Naive thymus-derived CD4-positive, alpha-beta T cell (primary cell): ENCODE measurements at regions not wholly inside any gene's neighbourhood (a gene's known extent, or its start where the extent isn't known, plus 50 kb on each side); places are given as distances from the start of the nearest gene placed in this dataset. TPM values are rescaled to one million over a fixed set of nuclear protein-coding genes. Genes with fewer than 3 reads are reported as not detected.

Experiments used
- ATAC-seq: fragments of 150-1000 bp; cut with Tn5 transposase; 2 replicates; pipeline ENCODE4 v1.10.0; 2021; ENCODE audit warnings: mild to moderate bottlenecking, moderate library complexity
- CTCF ChIA-PET: fragments of 350-600 bp; sonication (Branson Sonifier 250); formaldehyde crosslinking; loops from one replicate; lab custom pipeline; 2021; ENCODE audit warnings: antibody characterized with exemption; lab: Charles Lee
- POLR2A ChIA-PET: fragments of 350-600 bp; sonication (Branson Sonifier 250); formaldehyde crosslinking; loops from one replicate; lab custom pipeline; 2021; ENCODE audit warnings: antibody characterized with exemption, inconsistent platforms; lab: Charles Lee
- DNase-seq, 9 donors: peaks; one replicate each; pipeline versions ENCODE4 v3.0.0 to v3.0.0-alpha.2; 2020 to 2022; ENCODE audit warnings: mixed read lengths in 1 of 9
- H3K27ac ChIP-seq: one replicate; pipeline ENCODE4 v1.7.0; 2013; ENCODE audit warnings: mild to moderate bottlenecking, low read depth, low read length, moderate library complexity
- H3K27me3 ChIP-seq, 2 donors: one replicate each; pipeline ENCODE4 v1.7.0; 2013; ENCODE audit warnings: low read length in 2 of 2, mild to moderate bottlenecking in 2 of 2, moderate library complexity in 2 of 2; ENCODE audit not compliant: control insufficient read depth in 2 of 2, insufficient read depth in 2 of 2
- H3K36me3 ChIP-seq, 3 experiments: 1 replicate in 2 of 3; 2 replicates in 1 of 3; pipeline ENCODE4 v1.7.0; 2013; ENCODE audit warnings: low read length in 3 of 3, mild to moderate bottlenecking in 3 of 3, moderate library complexity in 1 of 3; ENCODE audit not compliant: insufficient read depth in 3 of 3, control insufficient read depth in 2 of 3
- H3K4me1 ChIP-seq, 2 donors: one replicate each; pipeline ENCODE4 v1.7.0; 2013; ENCODE audit warnings: low read length in 2 of 2, mild to moderate bottlenecking in 2 of 2, moderate library complexity in 1 of 2; ENCODE audit not compliant: control insufficient read depth in 2 of 2, insufficient read depth in 2 of 2
- H3K4me3 ChIP-seq: 2 replicates; pipeline ENCODE4 v1.7.0; 2013; ENCODE audit warnings: mild to moderate bottlenecking, low read length
- H3K9me3 ChIP-seq, 3 experiments: 1 replicate in 2 of 3; 2 replicates in 1 of 3; pipeline ENCODE4 v1.7.0; 2013; ENCODE audit warnings: low read length in 3 of 3; ENCODE audit not compliant: control insufficient read depth in 2 of 3
- H3K27ac Mint-ChIP-seq, 9 donors: one replicate each; pipeline ENCODE4 v1.8.0; 2020 to 2022; ENCODE audit warnings: mixed read lengths in 9 of 9, mild to moderate bottlenecking in 8 of 9, moderate library complexity in 5 of 9, inconsistent platforms in 2 of 9
- H3K27me3 Mint-ChIP-seq, 5 donors: one replicate each; pipeline ENCODE4 v1.8.0; 2021 to 2022; ENCODE audit warnings: mixed read lengths in 5 of 5, mild to moderate bottlenecking in 1 of 5
- H3K36me3 Mint-ChIP-seq, 5 donors: one replicate each; pipeline ENCODE4 v1.8.0; 2020 to 2022; ENCODE audit warnings: mixed read lengths in 5 of 5, mild to moderate bottlenecking in 3 of 5, inconsistent platforms in 1 of 5
- H3K4me1 Mint-ChIP-seq, 7 donors: one replicate each; pipeline ENCODE4 v1.8.0; 2020 to 2022; ENCODE audit warnings: mixed read lengths in 7 of 7, mild to moderate bottlenecking in 3 of 7, inconsistent platforms in 1 of 7
- H3K4me3 Mint-ChIP-seq, 10 donors: one replicate each; pipeline ENCODE4 v1.8.0; 2020 to 2022; ENCODE audit warnings: mild to moderate bottlenecking in 10 of 10, mixed read lengths in 10 of 10, moderate library complexity in 6 of 10, inconsistent platforms in 2 of 10
- H3K9me3 Mint-ChIP-seq, 11 donors: one replicate each; pipeline ENCODE4 v1.8.0; 2020 to 2022; ENCODE audit warnings: mixed read lengths in 11 of 11, mild to moderate bottlenecking in 4 of 11, inconsistent platforms in 1 of 11, moderate library complexity in 1 of 11
- intact Hi-C, 2 donors: fragments of 100-400 bp; cut with micrococcal nuclease; formaldehyde crosslinking; loops; one replicate each; pipeline ENCODE4 v1.15.1; 2023
- microRNA-seq: library from miRNA; unstranded; fragments of <30 nt; microRNA quantifications from one replicate; pipeline ENCODE4 v1.2.0, GENCODE V29; 2022; ENCODE audit warnings: borderline microRNAs expressed

DNA sequence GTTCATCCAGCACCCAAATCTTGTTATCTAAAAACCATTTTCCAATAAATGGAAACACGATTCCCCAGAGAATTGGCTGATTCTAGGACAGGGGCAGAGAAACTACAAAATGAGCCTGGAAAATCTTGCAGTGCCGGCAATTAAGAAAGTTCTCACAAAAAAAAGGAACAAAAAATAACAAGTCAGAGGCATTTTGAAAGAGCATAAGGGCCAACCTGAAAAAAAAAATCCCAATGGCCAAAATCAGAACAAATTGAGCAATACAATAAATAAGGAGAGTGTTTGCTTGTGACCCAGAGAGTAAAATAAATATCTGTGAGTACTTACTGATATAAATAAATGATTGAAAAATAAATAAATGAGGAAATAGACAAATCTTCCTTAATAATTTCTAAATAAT, 55.1 kb upstream of the S1PR3 start:
- Histone ChIP-seq H3K9me3 (no peaks in the 10 kb centered on the region), H3K36me3 (no peaks in the 10 kb centered on the region), H3K27ac (no peak overlapping the region), H3K27me3 (no peaks in the 10 kb centered on the region), H3K4me3 (no peak overlapping the region), H3K4me1 (no peaks in the 10 kb centered on the region)
- ATAC-seq (no peak), DNase-seq (no peak)
- intact Hi-C loops = no loop called here
- H3K27me3 Mint-ChIP-seq = peaks cover 0 to 31% (median 19%) of the 10 kb centered on the region in 5 donors
- POLR2A ChIA-PET = no interaction called here
- CTCF ChIA-PET = interaction anchor here (0.9 kb wide), 1 partner anchor 16 kb away, joined by 3 read pairs; no protein-coding TSS in a partner anchor
- H3K27ac Mint-ChIP-seq = no peak overlapping the region
- peaks cover 0 to 4% (median 0%) of the 10 kb centered on the region in 7 donors for H3K4me1 Mint-ChIP-seq
- peaks cover 0 to 15% (median 3%) of the 10 kb centered on the region in 11 donors for H3K9me3 Mint-ChIP-seq
- H3K4me3 Mint-ChIP-seq = no peak overlapping the region
- no peaks in the 10 kb centered on the region for H3K36me3 Mint-ChIP-seq

- Mint-ChIP-seq H3K4me1 (peaks cover 0 to 4% (median 0%) of the 10 kb centered on the region in 7 donors), H3K27me3 (peaks cover 0 to 31% (median 19%) of the 10 kb centered on the region in 5 donors), H3K27ac (no peak overlapping the region), H3K36me3 (no peaks in the 10 kb centered on the region), H3K4me3 (no peak overlapping the region), H3K9me3 (peaks cover 0 to 15% (median 3%) of the 10 kb centered on the region in 11 donors)
- ChIA-PET CTCF (interaction anchor here (0.9 kb wide), 1 partner anchor 16 kb away, joined by 3 read pairs; no protein-coding TSS in a partner anchor), POLR2A (no interaction called here)
- H3K36me3 ChIP-seq = no peaks in the 10 kb centered on the region
- no peaks in the 10 kb centered on the region for H3K9me3 ChIP-seq
- no peaks in the 10 kb centered on the region for H3K27me3 ChIP-seq
- no peak overlapping the region for H3K27ac ChIP-seq
- no peak overlapping the region for H3K4me3 ChIP-seq
- H3K4me1 ChIP-seq = no peaks in the 10 kb centered on the region
- DNase-seq = no peak
- ATAC-seq = peak; percentile 62
- intact Hi-C loops = no loop called here
Measured at GRCh38 chr9:88936668-88937067, 54.6 kb upstream of the S1PR3 start.

DNA sequence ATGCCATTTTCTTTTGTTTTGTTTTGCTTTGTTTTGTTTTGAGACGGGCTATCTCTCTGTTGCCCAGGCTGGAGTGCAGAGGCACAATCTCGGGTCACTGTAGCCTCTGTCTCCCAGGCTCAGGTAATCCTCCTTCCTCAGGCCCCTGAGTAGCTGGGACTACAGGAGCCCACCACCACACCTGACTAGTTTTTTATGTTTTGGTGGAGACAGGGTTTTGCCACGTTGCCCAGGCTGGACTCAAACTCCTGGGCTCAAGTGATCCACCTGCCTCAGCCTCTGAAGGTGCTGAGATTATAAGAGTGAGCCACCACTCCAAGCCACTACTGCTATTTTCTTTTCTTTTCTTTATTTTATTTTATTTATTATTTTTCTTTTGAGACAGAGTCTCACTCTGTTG, 54.0 kb upstream of the S1PR3 start:
- H3K4me1 ChIP-seq = no peaks in the 10 kb centered on the region
- POLR2A ChIA-PET = no interaction called here

DNA sequence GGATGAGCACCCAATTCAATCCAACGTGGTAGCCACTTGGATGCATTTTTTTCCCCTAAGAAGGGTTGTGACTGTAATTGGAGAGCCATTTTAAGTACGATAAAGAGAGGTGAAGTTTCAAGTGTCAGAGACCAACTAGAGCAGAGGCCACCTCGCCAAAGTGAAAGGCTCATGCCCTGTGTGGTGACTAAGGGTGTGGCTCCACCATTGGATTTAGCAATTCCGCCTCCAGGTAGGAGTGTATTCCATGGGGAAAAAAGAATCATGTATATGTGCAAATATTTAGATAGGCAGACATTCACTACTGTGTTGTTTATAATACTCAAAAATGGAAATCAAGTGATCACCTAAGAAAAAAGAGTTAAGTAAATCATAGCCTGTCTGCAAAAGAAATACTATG, 53.1 kb upstream of the S1PR3 start:
- peaks cover 0 to 24% (median 14%) of the 10 kb centered on the region in 5 donors for H3K27me3 Mint-ChIP-seq
- no peaks in the 10 kb centered on the region for H3K36me3 ChIP-seq
- H3K4me3 ChIP-seq = no peak overlapping the region
- ATAC-seq = no peak
- no peaks in the 10 kb centered on the region for H3K27me3 ChIP-seq
- no peaks in the 10 kb centered on the region for H3K4me1 ChIP-seq
- intact Hi-C loops = no loop called here
- peaks cover 0 to 4% (median 0%) of the 10 kb centered on the region in 7 donors for H3K4me1 Mint-ChIP-seq
- H3K4me3 Mint-ChIP-seq = no peak overlapping the region
- peaks cover 0 to 15% (median 3%) of the 10 kb centered on the region in 11 donors for H3K9me3 Mint-ChIP-seq
- H3K27ac Mint-ChIP-seq = no peak overlapping the region
- H3K36me3 Mint-ChIP-seq = no peaks in the 10 kb centered on the region
- no peak overlapping the region for H3K27ac ChIP-seq
- H3K9me3 ChIP-seq = no peaks in the 10 kb centered on the region
- POLR2A ChIA-PET = no interaction called here
- CTCF ChIA-PET = no interaction called here
- no peak for DNase-seq

More for the DNA sequence above, 54.0 kb upstream of the S1PR3 start:
- Mint-ChIP-seq H3K4me1 (peaks cover 0 to 4% (median 0%) of the 10 kb centered on the region in 7 donors), H3K9me3 (peaks cover 0 to 15% (median 3%) of the 10 kb centered on the region in 11 donors), H3K27ac (no peak overlapping the region), H3K36me3 (no peaks in the 10 kb centered on the region), H3K27me3 (peaks cover 0 to 27% (median 15%) of the 10 kb centered on the region in 5 donors), H3K4me3 (no peak overlapping the region)
- no peaks in the 10 kb centered on the region for H3K27me3 ChIP-seq
- intact Hi-C loops = no loop called here
- no peak overlapping the region for H3K4me3 ChIP-seq
- ATAC-seq = no peak
- no peak overlapping the region for H3K27ac ChIP-seq
- CTCF ChIA-PET = no interaction called here
- no peaks in the 10 kb centered on the region for H3K9me3 ChIP-seq
- no peak for DNase-seq
- no peaks in the 10 kb centered on the region for H3K36me3 ChIP-seq

Small RNA genes in the stretch of these regions (microRNA-seq; reads per million reads assigned to microRNA genes)
- gene MIR4289 = not detected
